ENCODE measurements at regions not wholly inside any gene's neighbourhood (a gene's known extent, or its start where the extent isn't known, plus 50 kb on each side); places are given as distances from the start of the nearest gene placed in this dataset.

GRCh38 chr1:116228511-116228910, 117.3 kb downstream of the MAB21L3 start:
- no peaks in the 10 kb centered on the region for H3K27me3 ChIP-seq (ENCODE audit: control insufficient read depth in 3 of 3, insufficient read depth in 3 of 3, low read length in 2 of 3)
- 94 to 97% methylated on average over 2 of the region's 2 CpGs for WGBS, 2 donors
- H3K4me1 ChIP-seq (ENCODE audit: control insufficient read depth in 5 of 5, insufficient read depth in 5 of 5, low read length in 5 of 5), result peaks cover 0 to 10% (median 0%) of the 10 kb centered on the region in 5 donors
- no peak overlapping the region for H3K9ac ChIP-seq (ENCODE audit: insufficient read depth in 1 of 2, low read length in 2 of 2)
- no peaks in the 10 kb centered on the region for H3K36me3 ChIP-seq (ENCODE audit: control insufficient read depth in 4 of 4, insufficient read depth in 4 of 4, low read length in 4 of 4)
- no peak overlapping the region for H3K27ac ChIP-seq (ENCODE audit: low read depth in 1 of 2, low read length in 1 of 2)
- no peaks in the 10 kb centered on the region for H3K9me3 ChIP-seq (ENCODE audit: control insufficient read depth in 4 of 4, insufficient read depth in 3 of 4, low read length in 3 of 4)
- TF ChIP-seq, protein P1, sequence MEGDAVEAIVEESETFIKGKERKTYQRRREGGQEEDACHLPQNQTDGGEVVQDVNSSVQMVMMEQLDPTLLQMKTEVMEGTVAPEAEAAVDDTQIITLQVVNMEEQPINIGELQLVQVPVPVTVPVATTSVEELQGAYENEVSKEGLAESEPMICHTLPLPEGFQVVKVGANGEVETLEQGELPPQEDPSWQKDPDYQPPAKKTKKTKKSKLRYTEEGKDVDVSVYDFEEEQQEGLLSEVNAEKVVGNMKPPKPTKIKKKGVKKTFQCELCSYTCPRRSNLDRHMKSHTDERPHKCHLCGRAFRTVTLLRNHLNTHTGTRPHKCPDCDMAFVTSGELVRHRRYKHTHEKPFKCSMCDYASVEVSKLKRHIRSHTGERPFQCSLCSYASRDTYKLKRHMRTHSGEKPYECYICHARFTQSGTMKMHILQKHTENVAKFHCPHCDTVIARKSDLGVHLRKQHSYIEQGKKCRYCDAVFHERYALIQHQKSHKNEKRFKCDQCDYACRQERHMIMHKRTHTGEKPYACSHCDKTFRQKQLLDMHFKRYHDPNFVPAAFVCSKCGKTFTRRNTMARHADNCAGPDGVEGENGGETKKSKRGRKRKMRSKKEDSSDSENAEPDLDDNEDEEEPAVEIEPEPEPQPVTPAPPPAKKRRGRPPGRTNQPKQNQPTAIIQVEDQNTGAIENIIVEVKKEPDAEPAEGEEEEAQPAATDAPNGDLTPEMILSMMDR (IDR thresholded peaks at IDR 0.05; ENCODE audit: control extremely low read depth, extremely low read depth), result no peak
- ATAC-seq (ENCODE audit: insufficient read depth, low FRiP score), result no peak
- no peak for DNase-seq
- H3K4me3 ChIP-seq, result no peak overlapping the region

GRCh38 chr1:116230712-116231111, 119.5 kb downstream of the MAB21L3 start:
- ATAC-seq (ENCODE audit: insufficient read depth, low FRiP score) (no peak), DNase-seq (no peak)
- Histone ChIP-seq H3K9me3 (ENCODE audit: control insufficient read depth in 4 of 4, insufficient read depth in 3 of 4, low read length in 3 of 4) (no peaks in the 10 kb centered on the region), H3K36me3 (ENCODE audit: control insufficient read depth in 4 of 4, insufficient read depth in 4 of 4, low read length in 4 of 4) (no peaks in the 10 kb centered on the region), H3K4me1 (ENCODE audit: control insufficient read depth in 5 of 5, insufficient read depth in 5 of 5, low read length in 5 of 5) (peaks cover 0 to 10% (median 0%) of the 10 kb centered on the region in 5 donors), H3K9ac (ENCODE audit: insufficient read depth in 1 of 2, low read length in 2 of 2) (no peak overlapping the region), H3K27me3 (ENCODE audit: control insufficient read depth in 3 of 3, insufficient read depth in 3 of 3, low read length in 2 of 3) (no peaks in the 10 kb centered on the region), H3K27ac (ENCODE audit: low read depth in 1 of 2, low read length in 1 of 2) (no peak overlapping the region), H3K4me3 (no peak overlapping the region)
- WGBS, 2 donors, result 10 to 22% methylated on average over 1 of the region's 1 CpG
- TF ChIP-seq, protein P1 (IDR thresholded peaks at IDR 0.05; ENCODE audit: control extremely low read depth, extremely low read depth), result no peak

DNA sequence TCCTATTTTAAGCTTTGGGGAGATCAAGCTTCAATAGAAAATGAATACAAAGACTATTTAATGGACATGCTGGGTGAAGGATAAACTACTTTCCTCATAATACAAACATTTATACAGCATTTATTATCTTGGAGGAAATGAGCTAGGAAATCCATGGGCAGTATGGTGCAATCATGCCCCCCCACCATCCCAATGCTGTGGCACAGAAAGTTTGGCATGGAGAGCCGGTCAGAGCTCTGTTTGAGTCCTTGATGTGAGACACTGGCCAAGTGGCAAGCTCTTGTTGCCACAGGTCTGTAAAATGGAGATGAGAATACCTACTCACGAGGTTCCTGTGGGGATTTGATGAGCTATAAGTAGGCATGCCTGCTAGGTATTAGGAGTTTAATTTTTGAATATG, 120.6 kb downstream of the MAB21L3 start:
- H3K4me3 ChIP-seq, result no peak overlapping the region
- no peak overlapping the region for H3K27ac ChIP-seq (ENCODE audit: low read depth in 1 of 2, low read length in 1 of 2)
- no peaks in the 10 kb centered on the region for H3K36me3 ChIP-seq (ENCODE audit: control insufficient read depth in 4 of 4, insufficient read depth in 4 of 4, low read length in 4 of 4)
- WGBS, 2 donors, result 56 to 67% methylated on average over 2 of the region's 2 CpGs
- no peaks in the 10 kb centered on the region for H3K9me3 ChIP-seq (ENCODE audit: control insufficient read depth in 4 of 4, insufficient read depth in 3 of 4, low read length in 3 of 4)
- TF ChIP-seq, protein P1 (IDR thresholded peaks at IDR 0.05; ENCODE audit: control extremely low read depth, extremely low read depth), result no peak
- no peak overlapping the region for H3K9ac ChIP-seq (ENCODE audit: insufficient read depth in 1 of 2, low read length in 2 of 2)
- DNase-seq (no peak), ATAC-seq (ENCODE audit: insufficient read depth, low FRiP score) (no peak)
- H3K27me3 ChIP-seq (ENCODE audit: control insufficient read depth in 3 of 3, insufficient read depth in 3 of 3, low read length in 2 of 3), result no peaks in the 10 kb centered on the region
- H3K4me1 ChIP-seq (ENCODE audit: control insufficient read depth in 5 of 5, insufficient read depth in 5 of 5, low read length in 5 of 5), result peaks cover 0 to 10% (median 0%) of the 10 kb centered on the region in 5 donors

- Histone ChIP-seq H3K4me1 (ENCODE audit: control insufficient read depth in 5 of 5, insufficient read depth in 5 of 5, low read length in 5 of 5) (peaks cover 0 to 10% (median 0%) of the 10 kb centered on the region in 5 donors), H3K9me3 (ENCODE audit: control insufficient read depth in 4 of 4, insufficient read depth in 3 of 4, low read length in 3 of 4) (no peaks in the 10 kb centered on the region), H3K4me3 (no peak overlapping the region), H3K36me3 (ENCODE audit: control insufficient read depth in 4 of 4, insufficient read depth in 4 of 4, low read length in 4 of 4) (no peaks in the 10 kb centered on the region), H3K27me3 (ENCODE audit: control insufficient read depth in 3 of 3, insufficient read depth in 3 of 3, low read length in 2 of 3) (no peaks in the 10 kb centered on the region), H3K9ac (ENCODE audit: insufficient read depth in 1 of 2, low read length in 2 of 2) (no peak overlapping the region), H3K27ac (ENCODE audit: low read depth in 1 of 2, low read length in 1 of 2) (no peak overlapping the region)
- ATAC-seq (ENCODE audit: insufficient read depth, low FRiP score), result no peak
- WGBS, 2 donors, result 25 to 48% methylated on average over 2 of the region's 2 CpGs
- TF ChIP-seq, protein P1 (IDR thresholded peaks at IDR 0.05; ENCODE audit: control extremely low read depth, extremely low read depth), result no peak
- DNase-seq, result no peak
Observed at GRCh38 chr1:116232989-116233514, 121.9 kb downstream of the MAB21L3 start.

All from lung (tissue), 11 donors.